HG03521 (cell line): ENCODE measurements at regions not wholly inside any gene's neighbourhood (a gene's known extent, or its start where the extent isn't known, plus 50 kb on each side); places are given as distances from the start of the nearest gene placed in this dataset.
"Not testable (repeated sequence)": the region's sequence is repeated elsewhere in the genome, so short reads cannot be mapped to it uniquely, and the experiment has no call there.

Source experiments
- ATAC-seq: cut with Tn5 transposase; IDR thresholded peaks from one replicate; pipeline ENCODE4 v1.9.1; 2021; ENCODE audit warnings: mild to moderate bottlenecking, moderate library complexity; ENCODE audit not compliant: unreplicated experiment

DNA sequence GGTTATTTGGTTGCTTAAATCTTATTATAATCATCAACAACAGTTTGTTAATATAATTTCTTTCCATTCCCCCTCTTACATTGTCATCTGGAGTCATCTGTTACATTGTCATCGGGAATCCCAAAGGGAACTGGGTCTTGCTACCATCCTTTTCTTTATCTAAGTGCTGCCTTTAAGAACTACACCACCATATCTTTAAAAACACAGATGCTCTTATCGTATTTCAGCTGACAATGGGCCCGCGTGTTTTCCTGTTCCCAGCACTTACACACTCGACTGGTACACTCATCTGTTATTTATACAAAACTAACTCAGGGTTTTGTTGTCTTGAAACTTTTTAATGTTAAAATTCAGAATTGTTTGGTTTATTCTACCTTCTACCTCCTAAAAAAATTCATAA lies 256.2 kb upstream of the MGMT start:
- ATAC-seq = no peak

- ATAC-seq = no peak
Measured at GRCh38 chr10:129213256-129213655, 253.8 kb upstream of the MGMT start.

DNA sequence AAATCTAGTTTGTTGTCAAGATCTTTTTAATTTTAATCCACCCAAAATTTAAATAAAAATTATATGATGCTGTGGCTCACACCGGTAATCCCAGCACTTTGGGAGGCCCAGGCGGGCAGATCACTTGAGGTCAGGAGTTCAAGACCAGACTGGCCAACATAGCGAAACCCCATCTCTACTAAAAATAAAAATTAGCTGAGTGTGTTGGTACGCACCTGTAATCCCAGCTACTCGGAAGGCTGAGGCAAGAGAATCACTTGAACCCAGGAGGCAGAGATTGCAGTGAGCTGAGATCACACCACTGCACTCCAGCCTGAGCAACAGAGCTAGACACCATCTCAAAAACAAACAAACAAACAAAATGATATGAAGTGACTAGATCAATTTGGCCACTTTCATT lies 253.0 kb upstream of the MGMT start:
- ATAC-seq = not testable (repeated sequence)

DNA sequence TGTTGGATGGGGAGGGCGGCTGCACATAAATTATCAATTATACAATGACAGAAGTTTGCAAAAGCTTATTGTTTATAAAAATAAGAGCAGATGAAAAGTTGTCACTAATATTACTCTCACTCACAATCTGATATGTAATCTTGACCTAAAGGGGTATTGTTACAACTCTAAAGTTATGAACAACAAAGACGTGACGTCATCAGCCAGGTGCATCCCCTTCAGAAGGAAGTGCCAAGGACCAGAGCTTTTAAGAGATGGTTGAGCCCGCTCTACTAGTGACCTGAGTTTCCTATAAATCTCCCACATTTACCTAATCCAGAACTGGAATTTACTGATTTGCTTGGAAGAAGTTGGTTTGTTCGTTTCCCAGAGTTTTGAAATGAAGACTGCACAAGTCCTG lies 247.7 kb upstream of the MGMT start:
- no peak for ATAC-seq

- no peak for ATAC-seq
Measured at GRCh38 chr10:129222436-129222835, 244.6 kb upstream of the MGMT start.

GRCh38 chr10:129223363-129223762 lies 243.7 kb upstream of the MGMT start:
- no peak for ATAC-seq

- no peak for ATAC-seq
Measured at GRCh38 chr10:129224065-129224464, 243.0 kb upstream of the MGMT start.

- ATAC-seq = no peak
Measured at GRCh38 chr10:129231821-129232220, 235.2 kb upstream of the MGMT start.

DNA sequence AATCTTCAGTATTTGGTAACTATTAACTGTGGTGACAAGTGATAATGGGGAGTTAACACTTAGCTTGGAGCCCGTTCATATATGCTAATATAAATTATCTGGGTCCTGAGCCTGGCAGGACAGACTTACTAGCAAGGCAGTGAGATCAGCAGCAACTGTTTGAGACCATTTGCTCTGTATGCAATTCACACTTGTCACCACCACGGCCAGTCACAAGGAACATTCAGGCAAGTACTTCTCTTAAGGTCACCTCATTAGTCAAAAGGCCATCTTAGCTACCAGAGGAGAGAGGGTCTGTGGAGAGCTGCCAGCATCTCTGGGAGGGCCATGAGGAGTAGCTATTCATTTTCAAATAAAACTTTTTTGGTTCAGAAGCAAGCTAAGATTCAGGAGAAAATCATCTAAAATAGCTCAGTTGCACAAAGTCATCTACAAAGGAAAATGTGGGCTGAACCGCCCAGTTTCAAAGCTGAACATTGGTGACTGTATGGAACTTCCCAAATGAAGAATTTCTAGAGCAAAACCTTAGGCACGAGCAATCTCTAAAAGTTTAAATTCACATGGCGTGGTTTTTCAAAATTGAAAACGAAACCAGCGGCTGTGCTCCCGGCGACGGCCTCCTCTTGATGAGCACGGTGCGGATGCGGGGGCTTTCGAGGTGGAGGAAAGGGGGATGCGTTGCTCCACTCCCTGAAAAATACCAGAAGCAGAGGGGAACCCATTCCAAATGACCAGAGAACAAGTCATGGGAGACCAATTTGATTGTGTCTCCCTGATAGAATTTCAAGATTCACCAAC lies 233.5 kb upstream of the MGMT start:
- ATAC-seq = no peak

GRCh38 chr10:129236274-129236691 lies 230.8 kb upstream of the MGMT start:
- ATAC-seq = no peak

GRCh38 chr10:129241461-129241860 lies 225.6 kb upstream of the MGMT start:
- ATAC-seq = no peak

- ATAC-seq = no peak
Measured at GRCh38 chr10:129244298-129244697, 222.7 kb upstream of the MGMT start.

DNA sequence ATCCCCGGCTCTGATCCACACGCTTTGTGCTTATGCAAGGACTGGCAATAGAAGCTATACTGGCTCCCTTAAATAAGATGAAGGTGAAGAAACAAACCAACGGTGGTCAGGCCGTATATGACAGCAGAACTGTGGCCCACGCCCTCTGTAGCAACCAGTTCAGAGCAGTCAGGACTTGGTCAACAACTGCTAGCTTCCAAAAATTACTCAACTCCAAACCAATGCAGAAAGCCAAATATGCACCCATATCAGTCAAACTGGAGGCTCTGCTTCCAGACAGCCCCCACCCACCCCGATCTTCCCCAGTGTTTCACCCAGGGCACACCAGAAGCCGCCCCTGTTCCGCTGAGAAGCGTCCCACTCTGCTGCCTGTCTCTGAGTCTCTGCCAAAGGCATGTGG lies 222.3 kb upstream of the MGMT start:
- ATAC-seq = no peak

- ATAC-seq = no peak
Measured at GRCh38 chr10:129253161-129253864, 213.7 kb upstream of the MGMT start.

GRCh38 chr10:129253865-129254179 lies 213.2 kb upstream of the MGMT start:
- ATAC-seq = no peak

- ATAC-seq = no peak
Measured at GRCh38 chr10:129258283-129258923, 208.6 kb upstream of the MGMT start.

GRCh38 chr10:129259128-129259815 lies 207.8 kb upstream of the MGMT start:
- ATAC-seq = no peak

DNA sequence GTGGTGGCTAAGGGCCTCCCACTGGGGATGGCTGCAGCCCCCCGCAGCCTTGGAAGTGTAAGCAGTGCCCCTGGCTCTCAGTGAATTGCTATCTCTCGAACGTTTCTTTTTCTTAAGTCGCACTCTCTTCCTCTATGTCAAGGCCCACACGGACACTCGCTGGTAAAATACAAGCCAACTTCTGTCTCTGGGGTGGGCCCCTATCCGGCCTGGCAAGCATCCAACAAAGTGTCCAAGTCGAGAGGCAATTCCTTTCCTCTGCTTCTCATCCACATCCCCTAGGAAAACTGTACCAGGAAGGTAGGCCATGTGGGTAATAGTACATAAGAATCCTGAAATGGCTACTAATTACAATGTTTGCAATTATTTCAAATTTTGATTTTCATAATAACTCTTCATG lies 194.9 kb upstream of the MGMT start:
- no peak for ATAC-seq

DNA sequence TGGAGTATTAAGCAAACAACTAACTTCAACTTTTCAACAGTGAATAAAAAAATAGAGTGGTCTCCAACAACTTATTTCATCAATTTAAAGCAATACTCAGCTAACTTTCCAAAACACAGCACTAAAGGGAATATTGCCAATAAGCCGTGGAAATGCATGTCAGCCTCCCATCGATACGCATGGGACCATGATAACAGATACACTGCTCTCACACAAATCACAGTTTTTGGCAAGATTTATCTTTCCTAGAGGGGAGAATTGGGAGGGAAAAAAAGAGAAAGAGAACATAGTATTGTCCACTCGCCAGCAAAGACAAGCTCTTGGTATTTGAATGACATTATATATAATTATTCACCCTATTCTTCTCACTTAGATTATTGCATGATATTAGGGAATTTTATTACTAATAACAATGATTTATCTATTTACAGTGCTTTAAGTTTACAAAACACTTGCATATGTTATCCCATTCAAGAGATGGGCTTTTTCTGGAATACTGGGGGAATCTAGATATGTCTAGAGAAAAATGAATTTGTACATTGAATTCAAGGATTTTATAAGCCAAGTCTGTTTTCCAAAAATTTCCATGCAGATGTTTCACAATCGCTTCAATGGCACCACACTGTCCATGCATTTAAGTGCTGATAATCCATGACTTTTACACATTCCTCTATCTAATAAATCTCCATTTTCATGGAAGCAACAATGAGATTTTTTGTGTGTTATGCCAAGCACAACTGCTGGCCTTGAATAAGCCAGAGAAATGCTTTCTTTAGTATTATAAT lies 194.0 kb upstream of the MGMT start:
- ATAC-seq = no peak

GRCh38 chr10:129273860-129274259 lies 193.2 kb upstream of the MGMT start:
- no peak for ATAC-seq
